Mesothelial cell of epicardium (in vitro differentiated cells): ENCODE measurements at regions not wholly inside any gene's neighbourhood (a gene's known extent, or its start where the extent isn't known, plus 50 kb on each side); places are given as distances from the start of the nearest gene placed in this dataset.
"Not testable (repeated sequence)": the region's sequence is repeated elsewhere in the genome, so short reads cannot be mapped to it uniquely, and the experiment has no call there.

Source experiments
- DNase-seq, 2 experiments: peaks; one replicate each; pipeline ENCODE4 v3.0.0; 2021; ENCODE audit warnings: low spot score in 2 of 2; ENCODE audit not compliant: unreplicated experiment in 2 of 2
- H3K27ac Mint-ChIP-seq: 2 replicates; pipeline ENCODE4 v1.8.0; 2021; ENCODE audit warnings: mixed read lengths
- H3K27me3 Mint-ChIP-seq: 2 replicates; pipeline ENCODE4 v1.8.0; 2021; ENCODE audit warnings: low read depth, mixed read lengths
- H3K36me3 Mint-ChIP-seq: 2 replicates; pipeline ENCODE4 v1.8.0; 2021; ENCODE audit warnings: mixed read lengths
- H3K4me1 Mint-ChIP-seq: 2 replicates; pipeline ENCODE4 v1.8.0; 2021; ENCODE audit warnings: mixed read lengths
- H3K4me3 Mint-ChIP-seq: 2 replicates; pipeline ENCODE4 v1.8.0; 2021; ENCODE audit warnings: mild to moderate bottlenecking, moderate library complexity, mixed read lengths
- H3K9me3 Mint-ChIP-seq: 2 replicates; pipeline ENCODE4 v1.8.0; 2021; ENCODE audit warnings: mixed read lengths
- CTCF ChIP-seq: fragments of 200-600 bp; sonication (generic); IDR thresholded peaks from one replicate; pipeline ENCODE4 v1.5.0; 2021; ENCODE audit warnings: antibody characterized with exemption; ENCODE audit not compliant: unreplicated experiment

GRCh38 chr13:109702030-109702597 is 84.3 kb downstream of the IRS2 start:
- H3K9me3 Mint-ChIP-seq: peaks cover 13% of the 10 kb centered on the region
- H3K4me3 Mint-ChIP-seq, H3K27ac Mint-ChIP-seq, DNase-seq, H3K36me3 Mint-ChIP-seq, H3K27me3 Mint-ChIP-seq, H3K4me1 Mint-ChIP-seq: not testable (repeated sequence)

GRCh38 chr13:109700176-109700575 is 86.2 kb downstream of the IRS2 start:
- Mint-ChIP-seq H3K4me3 (no peak overlapping the region), H3K27ac (peak overlapping the region; percentile 77), H3K9me3 (peaks cover 13% of the 10 kb centered on the region), H3K4me1 (peaks cover 8% of the 10 kb centered on the region), H3K36me3 (no peaks in the 10 kb centered on the region), H3K27me3 (no peaks in the 10 kb centered on the region)
- TF ChIP-seq CTCF: no peak
- peak; percentile 54 to 86 for DNase-seq

GRCh38 chr13:109699628-109700071 is 86.7 kb downstream of the IRS2 start:
- peaks cover 12% of the 10 kb centered on the region for H3K9me3 Mint-ChIP-seq
- H3K4me3 Mint-ChIP-seq: no peak overlapping the region
- H3K4me1 Mint-ChIP-seq: peaks cover 8% of the 10 kb centered on the region
- DNase-seq: no peak
- no peak for TF ChIP-seq CTCF
- H3K27ac Mint-ChIP-seq: no peak overlapping the region
- H3K27me3 Mint-ChIP-seq: no peaks in the 10 kb centered on the region
- H3K36me3 Mint-ChIP-seq: no peaks in the 10 kb centered on the region

GRCh38 chr13:109698779-109699178 is 87.6 kb downstream of the IRS2 start:
- Mint-ChIP-seq H3K4me1 (peaks cover 8% of the 10 kb centered on the region), H3K27ac (no peak overlapping the region), H3K4me3 (no peak overlapping the region), H3K36me3 (no peaks in the 10 kb centered on the region), H3K27me3 (no peaks in the 10 kb centered on the region), H3K9me3 (peaks cover 5% of the 10 kb centered on the region)
- TF ChIP-seq CTCF: no peak
- DNase-seq: no peak

GRCh38 chr13:109697936-109698335 is 88.4 kb downstream of the IRS2 start:
- H3K9me3 Mint-ChIP-seq: no peaks in the 10 kb centered on the region
- no peak for TF ChIP-seq CTCF
- DNase-seq: no peak
- no peaks in the 10 kb centered on the region for H3K27me3 Mint-ChIP-seq
- H3K36me3 Mint-ChIP-seq: no peaks in the 10 kb centered on the region
- no peak overlapping the region for H3K4me3 Mint-ChIP-seq
- H3K4me1 Mint-ChIP-seq: peaks cover 8% of the 10 kb centered on the region
- no peak overlapping the region for H3K27ac Mint-ChIP-seq

- no peaks in the 10 kb centered on the region for H3K27me3 Mint-ChIP-seq
- TF ChIP-seq CTCF: no peak
- no peak overlapping the region for H3K27ac Mint-ChIP-seq
- H3K4me1 Mint-ChIP-seq: peaks cover 7% of the 10 kb centered on the region
- no peak overlapping the region for H3K4me3 Mint-ChIP-seq
- DNase-seq: no peak
- no peaks in the 10 kb centered on the region for H3K9me3 Mint-ChIP-seq
- H3K36me3 Mint-ChIP-seq: no peaks in the 10 kb centered on the region
Measured at GRCh38 chr13:109695402-109696190, 90.8 kb downstream of the IRS2 start.
